Naive thymus-derived CD8-positive, alpha-beta T cell (primary cell): ENCODE measurements at regions not wholly inside any gene's neighbourhood (a gene's known extent, or its start where the extent isn't known, plus 50 kb on each side); places are given as distances from the start of the nearest gene placed in this dataset.

ENCODE experiments used
- ATAC-seq, 2 donors: fragments of 150-1000 bp; cut with Tn5 transposase in 1 of 2; sonication (Bioruptor Pico), chemical (Tn5 transposase) in 1 of 2; 1 replicate in 1 of 2; 2 replicates in 1 of 2; pipeline ENCODE4 v1.10.0; 2021; ENCODE audit warnings: mild to moderate bottlenecking in 2 of 2, moderate library complexity in 2 of 2
- POLR2A ChIA-PET: fragments of 350-600 bp; sonication (Branson Sonifier 250); formaldehyde crosslinking; loops from one replicate; lab custom pipeline; 2021; ENCODE audit warnings: antibody characterized with exemption; lab: Charles Lee
- DNase-seq, 10 donors: peaks; one replicate each; pipeline versions ENCODE4 v3.0.0 to v3.0.0-alpha.2; 2020 to 2022
- H3K27ac Mint-ChIP-seq, 10 donors: one replicate each; pipeline ENCODE4 v1.8.0; 2020 to 2022; ENCODE audit warnings: mild to moderate bottlenecking in 10 of 10, mixed read lengths in 10 of 10, moderate library complexity in 4 of 10, inconsistent platforms in 1 of 10
- H3K27me3 Mint-ChIP-seq, 5 donors: one replicate each; pipeline ENCODE4 v1.8.0; 2021 to 2022; ENCODE audit warnings: mixed read lengths in 5 of 5
- H3K36me3 Mint-ChIP-seq, 3 donors: one replicate each; pipeline ENCODE4 v1.8.0; 2020 to 2022; ENCODE audit warnings: mixed read lengths in 3 of 3, mild to moderate bottlenecking in 2 of 3, inconsistent platforms in 1 of 3
- H3K4me1 Mint-ChIP-seq, 4 donors: one replicate each; pipeline ENCODE4 v1.8.0; 2021 to 2022; ENCODE audit warnings: mixed read lengths in 4 of 4
- H3K4me3 Mint-ChIP-seq, 10 donors: one replicate each; pipeline ENCODE4 v1.8.0; 2020 to 2022; ENCODE audit warnings: mild to moderate bottlenecking in 10 of 10, mixed read lengths in 10 of 10, moderate library complexity in 6 of 10, inconsistent platforms in 1 of 10
- H3K9me3 Mint-ChIP-seq, 9 donors: one replicate each; pipeline ENCODE4 v1.8.0; 2020 to 2022; ENCODE audit warnings: mixed read lengths in 9 of 9, mild to moderate bottlenecking in 3 of 9, inconsistent platforms in 1 of 9, moderate library complexity in 1 of 9

- Mint-ChIP-seq H3K4me3 (peak overlapping the region; percentile 62 to 83 (median 68)), H3K9me3 (peaks cover 0 to 6% (median 0%) of the 10 kb centered on the region in 9 donors), H3K27ac (peak overlapping the region; percentile 97 to 99 (median 98)), H3K4me1 (peaks cover 49 to 96% (median 88%) of the 10 kb centered on the region in 4 donors), H3K36me3 (peaks cover 0 to 7% (median 0%) of the 10 kb centered on the region in 3 donors), H3K27me3 (no peaks in the 10 kb centered on the region)
- DNase-seq (peak in 2 of 10 donors; percentile 35 to 49), ATAC-seq (peak; percentile 18 to 29)
- POLR2A ChIA-PET = interaction anchor here (0.6 to 6.6 kb wide), 30 partner anchors 8 to 305 kb away, joined by 3 to 81 read pairs (median 4); no protein-coding TSS in a partner anchor
Measured at GRCh38 chr14:89720076-89720687, 234.3 kb downstream of the EFCAB11 start.

GRCh38 chr14:89719366-89720075 is 235.0 kb downstream of the EFCAB11 start:
- no peaks in the 10 kb centered on the region for H3K27me3 Mint-ChIP-seq
- ATAC-seq (no peak), DNase-seq (no peak)
- peaks cover 0 to 6% (median 0%) of the 10 kb centered on the region in 9 donors for H3K9me3 Mint-ChIP-seq
- peaks cover 44 to 95% (median 87%) of the 10 kb centered on the region in 4 donors for H3K4me1 Mint-ChIP-seq
- peak overlapping the region in 9 of 10 donors; percentile 62 to 83 (median 71) for H3K4me3 Mint-ChIP-seq
- peaks cover 0 to 7% (median 0%) of the 10 kb centered on the region in 3 donors for H3K36me3 Mint-ChIP-seq
- POLR2A ChIA-PET = interaction anchor here (1.7 to 6.6 kb wide), 6 partner anchors 12 to 102 kb away, joined by 4 to 81 read pairs (median 12); no protein-coding TSS in a partner anchor
- H3K27ac Mint-ChIP-seq = peak overlapping the region; percentile 97 to 99 (median 98)

- ATAC-seq (no peak), DNase-seq (no peak)
- peaks cover 0 to 11% (median 4%) of the 10 kb centered on the region in 9 donors for H3K9me3 Mint-ChIP-seq
- H3K27me3 Mint-ChIP-seq = no peaks in the 10 kb centered on the region
- peak overlapping the region in 1 of 10 donors; percentile 25 for H3K27ac Mint-ChIP-seq
- POLR2A ChIA-PET = interaction anchor here (2.7 kb wide), 1 partner anchor 9 kb away, joined by 7 read pairs; no protein-coding TSS in a partner anchor
- peaks cover 0 to 7% (median 2%) of the 10 kb centered on the region in 3 donors for H3K36me3 Mint-ChIP-seq
- H3K4me1 Mint-ChIP-seq = peaks cover 7 to 40% (median 17%) of the 10 kb centered on the region in 4 donors
- H3K4me3 Mint-ChIP-seq = no peak overlapping the region
Measured at GRCh38 chr14:89708982-89709625, 245.4 kb downstream of the EFCAB11 start.

GRCh38 chr14:89707086-89707485 is 247.4 kb downstream of the EFCAB11 start:
- H3K9me3 Mint-ChIP-seq = peaks cover 0 to 12% (median 6%) of the 10 kb centered on the region in 9 donors
- H3K4me3 Mint-ChIP-seq = no peak overlapping the region
- ATAC-seq = peak in 1 of 2 donors; percentile 16
- peaks cover 13 to 54% (median 34%) of the 10 kb centered on the region in 4 donors for H3K4me1 Mint-ChIP-seq
- no peak for DNase-seq
- POLR2A ChIA-PET = interaction anchor here (0.6 to 2.7 kb wide), 3 partner anchors 11 to 14 kb away, joined by 5 to 8 read pairs (median 7); no protein-coding TSS in a partner anchor
- H3K36me3 Mint-ChIP-seq = peaks cover 0 to 12% (median 1%) of the 10 kb centered on the region in 3 donors
- H3K27ac Mint-ChIP-seq = peak overlapping the region in 2 of 10 donors; percentile 7 to 46
- no peaks in the 10 kb centered on the region for H3K27me3 Mint-ChIP-seq

- peaks cover 16 to 55% (median 45%) of the 10 kb centered on the region in 4 donors for H3K4me1 Mint-ChIP-seq
- H3K27ac Mint-ChIP-seq = peak overlapping the region in 7 of 10 donors; percentile 21 to 97 (median 73)
- DNase-seq = no peak
- H3K4me3 Mint-ChIP-seq = peak overlapping the region in 6 of 10 donors; percentile 20 to 90 (median 36)
- no peaks in the 10 kb centered on the region for H3K27me3 Mint-ChIP-seq
- ATAC-seq = no peak
- H3K36me3 Mint-ChIP-seq = peaks cover 0 to 5% (median 0%) of the 10 kb centered on the region in 3 donors
- POLR2A ChIA-PET = interaction anchor here (0.6 to 4.9 kb wide), 6 partner anchors 12 to 116 kb away, joined by 3 to 48 read pairs (median 8); no protein-coding TSS in a partner anchor
- H3K9me3 Mint-ChIP-seq = peaks cover 0 to 8% (median 0%) of the 10 kb centered on the region in 9 donors
Measured at GRCh38 chr14:89702876-89703200, 251.7 kb downstream of the EFCAB11 start.

GRCh38 chr14:89702073-89702875 is 252.3 kb downstream of the EFCAB11 start:
- ATAC-seq (peak in 1 of 2 donors; percentile 1), DNase-seq (no peak)
- H3K27ac Mint-ChIP-seq = peak overlapping the region; percentile 79 to 97 (median 94)
- POLR2A ChIA-PET = interaction anchor here (0.6 to 4.9 kb wide), 7 partner anchors 12 to 116 kb away, joined by 3 to 48 read pairs (median 5); no protein-coding TSS in a partner anchor
- peaks cover 0 to 5% (median 0%) of the 10 kb centered on the region in 3 donors for H3K36me3 Mint-ChIP-seq
- peaks cover 0 to 9% (median 0%) of the 10 kb centered on the region in 9 donors for H3K9me3 Mint-ChIP-seq
- peak overlapping the region; percentile 77 to 90 (median 86) for H3K4me3 Mint-ChIP-seq
- no peaks in the 10 kb centered on the region for H3K27me3 Mint-ChIP-seq
- peaks cover 16 to 58% (median 47%) of the 10 kb centered on the region in 4 donors for H3K4me1 Mint-ChIP-seq

- Mint-ChIP-seq H3K4me3 (peak overlapping the region; percentile 79 to 90 (median 86)), H3K36me3 (peaks cover 0 to 5% (median 0%) of the 10 kb centered on the region in 3 donors), H3K9me3 (peaks cover 0 to 9% (median 0%) of the 10 kb centered on the region in 9 donors), H3K27ac (peak overlapping the region; percentile 79 to 97 (median 94)), H3K4me1 (peaks cover 20 to 57% (median 46%) of the 10 kb centered on the region in 4 donors), H3K27me3 (no peaks in the 10 kb centered on the region)
- peak; percentile 82 to 90 for ATAC-seq
- DNase-seq = peak; percentile 68 to 92 (median 82)
- POLR2A ChIA-PET = interaction anchor here (0.5 to 4.9 kb wide), 9 partner anchors 11 to 282 kb away, joined by 3 to 48 read pairs (median 4); no protein-coding TSS in a partner anchor
Measured at GRCh38 chr14:89701211-89702043, 253.1 kb downstream of the EFCAB11 start.

GRCh38 chr14:89700801-89701200 is 253.7 kb downstream of the EFCAB11 start:
- ATAC-seq = no peak
- Mint-ChIP-seq H3K4me1 (peaks cover 20 to 55% (median 45%) of the 10 kb centered on the region in 4 donors), H3K27me3 (no peaks in the 10 kb centered on the region), H3K27ac (peak overlapping the region in 9 of 10 donors; percentile 70 to 95 (median 87)), H3K9me3 (peaks cover 0 to 9% (median 0%) of the 10 kb centered on the region in 9 donors), H3K36me3 (peaks cover 0 to 5% (median 0%) of the 10 kb centered on the region in 3 donors), H3K4me3 (peak overlapping the region; percentile 72 to 88 (median 85))
- POLR2A ChIA-PET = interaction anchor here (0.5 to 4.9 kb wide), 6 partner anchors 13 to 282 kb away, joined by 3 to 48 read pairs (median 6); no protein-coding TSS in a partner anchor
- no peak for DNase-seq

- H3K4me3 Mint-ChIP-seq = peak overlapping the region in 1 of 10 donors; percentile 11
- H3K4me1 Mint-ChIP-seq = peaks cover 17 to 48% (median 46%) of the 10 kb centered on the region in 4 donors
- H3K36me3 Mint-ChIP-seq = peaks cover 0 to 5% (median 0%) of the 10 kb centered on the region in 3 donors
- DNase-seq = no peak
- no peak for ATAC-seq
- no peaks in the 10 kb centered on the region for H3K27me3 Mint-ChIP-seq
- POLR2A ChIA-PET = no interaction called here
- peaks cover 0 to 9% (median 0%) of the 10 kb centered on the region in 9 donors for H3K9me3 Mint-ChIP-seq
- H3K27ac Mint-ChIP-seq = peak overlapping the region in 2 of 10 donors; percentile 22 to 66
Measured at GRCh38 chr14:89699071-89699470, 255.5 kb downstream of the EFCAB11 start.

- Mint-ChIP-seq H3K4me1 (peaks cover 11 to 36% (median 30%) of the 10 kb centered on the region in 4 donors), H3K27ac (peak overlapping the region in 2 of 10 donors; percentile 3 to 19), H3K4me3 (no peak overlapping the region), H3K36me3 (no peaks in the 10 kb centered on the region), H3K27me3 (no peaks in the 10 kb centered on the region), H3K9me3 (peaks cover 0 to 9% (median 0%) of the 10 kb centered on the region in 9 donors)
- POLR2A ChIA-PET = interaction anchor here (2.1 kb wide), 1 partner anchor 24 kb away, joined by 9 read pairs; no protein-coding TSS in a partner anchor
- ATAC-seq (no peak), DNase-seq (no peak)
Measured at GRCh38 chr14:89697281-89698060, 257.1 kb downstream of the EFCAB11 start.
